Aorta (tissue), 5 donors: ENCODE measurements at regions not wholly inside any gene's neighbourhood (a gene's known extent, or its start where the extent isn't known, plus 50 kb on each side); places are given as distances from the start of the nearest gene placed in this dataset.

ENCODE experiments used
- ATAC-seq: fragments of 200-7000 bp; cut with Tn5 transposase; one replicate; pipeline ENCODE4 v1.9.1; 2022; ENCODE audit warnings: moderate library complexity; ENCODE audit not compliant: low FRiP score
- DNase-seq, 2 donors: peaks; one replicate each; pipeline ENCODE4 v3.0.0-alpha.2; 2020
- H3K27ac ChIP-seq, 2 donors: one replicate each; pipeline ENCODE4 v1.5.1; 2013; ENCODE audit warnings: low read length in 2 of 2, mild to moderate bottlenecking in 2 of 2, moderate library complexity in 2 of 2, control low read depth in 1 of 2, inconsistent platforms in 1 of 2, low read depth in 1 of 2
- H3K27me3 ChIP-seq, 2 donors: one replicate each; pipeline ENCODE4 v1.6.1; 2013; ENCODE audit warnings: control low read depth in 1 of 2, low read length in 1 of 2, mild to moderate bottlenecking in 1 of 2, moderate library complexity in 1 of 2; ENCODE audit not compliant: insufficient read depth in 2 of 2, control insufficient read depth in 1 of 2
- H3K36me3 ChIP-seq, 2 donors: one replicate each; pipeline ENCODE4 v1.6.1; 2013; ENCODE audit warnings: control low read depth in 1 of 2, low read length in 1 of 2, mild to moderate bottlenecking in 1 of 2; ENCODE audit not compliant: insufficient read depth in 2 of 2, control insufficient read depth in 1 of 2
- H3K4me1 ChIP-seq, 2 donors: one replicate each; pipeline ENCODE4 v1.6.1; 2013; ENCODE audit warnings: low read length in 2 of 2, control low read depth in 1 of 2, mild to moderate bottlenecking in 1 of 2, moderate library complexity in 1 of 2; ENCODE audit not compliant: insufficient read depth in 2 of 2, control insufficient read depth in 1 of 2
- H3K4me3 ChIP-seq, 2 donors: one replicate each; pipeline ENCODE4 v1.5.1; 2013; ENCODE audit warnings: low read length in 2 of 2, control low read depth in 1 of 2, mild to moderate bottlenecking in 1 of 2
- H3K9me3 ChIP-seq: one replicate; pipeline ENCODE4 v1.6.1; 2013; ENCODE audit warnings: mild to moderate bottlenecking, low read length; ENCODE audit not compliant: control insufficient read depth
- WGBS, 2 donors: extraction: QIAGEN DNeasy Blood & Tissue Kit; methylation state at CpG; one replicate each; pipeline ENCODE4 v1.1.7; 2013; 5-methylcytosine and 5-hydroxymethylcytosine counted together
- intact Hi-C, 2 donors: fragments of 100-400 bp; cut with DNase I; formaldehyde crosslinking; loops; one replicate each; pipeline versions ENCODE4 v1.14.2 to v1.15.0; 2022
- donor health status: healthy with polysubstance abuse.
- donor health status: Bipolar disorder and iron deficiency.
- donor health status: DM: no; HTN: no; CAD: no.
- donor health status: DM: no; HTN: no; CAD: no.
- donor health status: DM: yes; HTN: yes; CAD: no.

DNA sequence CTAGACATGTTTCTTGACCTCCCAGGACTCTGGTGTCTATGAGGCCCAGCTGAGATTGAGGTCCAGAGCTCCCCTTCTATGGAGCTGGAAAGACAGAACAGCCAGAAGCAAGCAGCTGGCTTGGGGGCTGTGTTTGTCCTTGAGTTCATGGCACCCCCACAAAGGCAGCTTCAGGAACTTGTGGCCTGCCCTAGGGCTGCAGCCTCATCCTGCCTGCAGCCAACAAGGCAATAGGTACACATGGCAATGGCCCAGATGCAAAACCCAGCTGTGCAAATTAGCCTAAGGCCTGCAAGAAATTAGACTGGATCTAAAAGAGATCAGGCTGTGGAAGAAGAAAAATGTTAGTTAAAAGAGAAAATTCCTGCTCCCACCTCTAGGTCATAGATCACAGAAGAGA is 131.7 kb upstream of the NALF2 start:
- ATAC-seq, result no peak
- Histone ChIP-seq H3K36me3 (no peaks in the 10 kb centered on the region), H3K27ac (no peak overlapping the region), H3K4me3 (no peak overlapping the region), H3K9me3 (no peaks in the 10 kb centered on the region), H3K4me1 (no peaks in the 10 kb centered on the region), H3K27me3 (no peaks in the 10 kb centered on the region)
- no peak for DNase-seq
- intact Hi-C loops, result loop anchor here in 1 of 2 donors (10.0 kb wide), 1 partner anchor 68 kb away; no protein-coding TSS in a partner anchor

GRCh38 chrX:69371159-69371558 is 133.0 kb upstream of the NALF2 start:
- 50 to 88% methylated on average over 1 of the region's 1 CpG for WGBS, 2 donors
- Histone ChIP-seq H3K4me1 (no peaks in the 10 kb centered on the region), H3K36me3 (no peaks in the 10 kb centered on the region), H3K27ac (no peak overlapping the region), H3K27me3 (no peaks in the 10 kb centered on the region), H3K9me3 (no peaks in the 10 kb centered on the region), H3K4me3 (no peak overlapping the region)
- intact Hi-C loops, result loop anchor here in 1 of 2 donors (10.0 kb wide), 1 partner anchor 66 kb away; no protein-coding TSS in a partner anchor
- ATAC-seq (no peak), DNase-seq (no peak)

DNA sequence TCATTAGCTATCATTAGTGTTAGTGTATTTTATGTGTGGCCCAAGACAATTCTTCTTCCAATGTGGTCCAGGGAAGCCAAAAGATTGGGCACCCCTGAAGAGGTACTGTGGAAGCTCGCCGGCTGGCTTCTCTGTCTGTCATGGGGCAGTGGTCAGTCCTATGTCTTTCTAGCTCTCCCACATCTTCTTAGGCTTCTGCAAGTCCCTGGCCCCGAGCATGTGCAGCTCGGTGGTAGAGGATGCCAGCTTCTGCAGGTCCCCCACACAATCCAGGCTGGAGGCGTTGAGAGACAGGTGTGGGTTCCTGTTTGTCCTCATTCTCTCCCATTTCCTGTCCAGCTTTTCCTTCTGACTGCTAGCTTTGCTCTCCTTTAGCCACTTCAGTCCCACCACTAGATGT is 134.1 kb upstream of the NALF2 start:
- no peaks in the 10 kb centered on the region for H3K4me1 ChIP-seq
- no peak for ATAC-seq
- intact Hi-C loops, result loop anchor here in 1 of 2 donors (10.0 kb wide), 1 partner anchor 65 kb away; no protein-coding TSS in a partner anchor
- no peaks in the 10 kb centered on the region for H3K36me3 ChIP-seq
- H3K27ac ChIP-seq, result no peak overlapping the region
- WGBS, 2 donors, result 92 to 96% methylated on average over 5 of the region's 5 CpGs
- no peak overlapping the region for H3K4me3 ChIP-seq
- H3K9me3 ChIP-seq, result no peaks in the 10 kb centered on the region
- DNase-seq, result no peak
- no peaks in the 10 kb centered on the region for H3K27me3 ChIP-seq

- no peak overlapping the region for H3K4me3 ChIP-seq
- peaks cover 0 to under 1% of the 10 kb centered on the region in 2 donors for H3K4me1 ChIP-seq
- H3K9me3 ChIP-seq, result no peaks in the 10 kb centered on the region
- no peak overlapping the region for H3K27ac ChIP-seq
- intact Hi-C loops, result no loop called here
- no peaks in the 10 kb centered on the region for H3K36me3 ChIP-seq
- 79 to 96% methylated on average over 2 of the region's 2 CpGs for WGBS, 2 donors
- ATAC-seq (no peak), DNase-seq (no peak)
- H3K27me3 ChIP-seq, result no peaks in the 10 kb centered on the region
Observed at GRCh38 chrX:69366183-69366582, 137.9 kb upstream of the NALF2 start.

DNA sequence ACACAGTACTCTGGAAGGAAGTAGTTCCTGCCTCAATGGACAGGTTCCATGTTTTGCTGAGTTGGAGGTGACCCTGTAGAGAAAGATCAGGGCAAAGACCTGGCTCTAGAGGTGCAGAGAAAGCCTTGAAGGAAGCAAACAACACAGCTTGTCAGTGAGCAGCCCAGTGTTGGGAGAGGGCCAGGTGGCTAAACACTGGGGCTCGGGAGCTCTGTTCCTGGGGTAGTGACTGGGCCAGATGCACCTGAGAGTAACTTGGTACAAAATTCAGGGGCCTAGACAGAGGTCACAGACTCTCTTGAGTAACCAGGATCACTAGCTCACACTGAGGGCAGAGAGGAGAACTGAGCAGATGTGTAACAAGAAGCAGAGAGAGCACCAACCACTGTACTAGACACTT is 138.4 kb upstream of the NALF2 start:
- no peaks in the 10 kb centered on the region for H3K36me3 ChIP-seq
- ATAC-seq (no peak), DNase-seq (no peak)
- H3K27ac ChIP-seq, result no peak overlapping the region
- H3K27me3 ChIP-seq, result no peaks in the 10 kb centered on the region
- no peak overlapping the region for H3K4me3 ChIP-seq
- intact Hi-C loops, result no loop called here
- H3K4me1 ChIP-seq, result peaks cover 0 to 2% of the 10 kb centered on the region in 2 donors
- 52 to 85% methylated on average over 1 of the region's 1 CpG for WGBS, 2 donors
- no peaks in the 10 kb centered on the region for H3K9me3 ChIP-seq

GRCh38 chrX:69365349-69365748 is 138.8 kb upstream of the NALF2 start:
- H3K27me3 ChIP-seq, result no peaks in the 10 kb centered on the region
- 60 to 85% methylated on average over 1 of the region's 1 CpG for WGBS, 2 donors
- H3K9me3 ChIP-seq, result no peaks in the 10 kb centered on the region
- H3K27ac ChIP-seq, result no peak overlapping the region
- H3K4me3 ChIP-seq, result no peak overlapping the region
- H3K36me3 ChIP-seq, result no peaks in the 10 kb centered on the region
- peaks cover 0 to 2% of the 10 kb centered on the region in 2 donors for H3K4me1 ChIP-seq
- intact Hi-C loops, result no loop called here
- DNase-seq (no peak), ATAC-seq (no peak)

- intact Hi-C loops, result no loop called here
- H3K9me3 ChIP-seq, result no peaks in the 10 kb centered on the region
- no peak overlapping the region for H3K4me3 ChIP-seq
- WGBS, 2 donors, result 14 to 15% methylated on average over 4 of the region's 4 CpGs
- no peaks in the 10 kb centered on the region for H3K36me3 ChIP-seq
- ATAC-seq (peak; percentile 48), DNase-seq (no peak)
- H3K27me3 ChIP-seq, result no peaks in the 10 kb centered on the region
- peak overlapping the region in 1 of 2 donors; percentile 12 for H3K27ac ChIP-seq
- peaks cover 0 to 2% of the 10 kb centered on the region in 2 donors for H3K4me1 ChIP-seq
Observed at GRCh38 chrX:69362856-69363255, 141.3 kb upstream of the NALF2 start.

GRCh38 chrX:69362354-69362753 is 141.8 kb upstream of the NALF2 start:
- H3K9me3 ChIP-seq, result no peaks in the 10 kb centered on the region
- H3K27me3 ChIP-seq, result no peaks in the 10 kb centered on the region
- H3K27ac ChIP-seq, result peak overlapping the region in 1 of 2 donors; percentile 12
- 67 to 71% methylated on average over 5 of the region's 5 CpGs for WGBS, 2 donors
- ATAC-seq (peak; percentile 19), DNase-seq (no peak)
- H3K4me3 ChIP-seq, result no peak overlapping the region
- H3K4me1 ChIP-seq, result peaks cover 0 to 2% of the 10 kb centered on the region in 2 donors
- intact Hi-C loops, result no loop called here
- no peaks in the 10 kb centered on the region for H3K36me3 ChIP-seq

DNA sequence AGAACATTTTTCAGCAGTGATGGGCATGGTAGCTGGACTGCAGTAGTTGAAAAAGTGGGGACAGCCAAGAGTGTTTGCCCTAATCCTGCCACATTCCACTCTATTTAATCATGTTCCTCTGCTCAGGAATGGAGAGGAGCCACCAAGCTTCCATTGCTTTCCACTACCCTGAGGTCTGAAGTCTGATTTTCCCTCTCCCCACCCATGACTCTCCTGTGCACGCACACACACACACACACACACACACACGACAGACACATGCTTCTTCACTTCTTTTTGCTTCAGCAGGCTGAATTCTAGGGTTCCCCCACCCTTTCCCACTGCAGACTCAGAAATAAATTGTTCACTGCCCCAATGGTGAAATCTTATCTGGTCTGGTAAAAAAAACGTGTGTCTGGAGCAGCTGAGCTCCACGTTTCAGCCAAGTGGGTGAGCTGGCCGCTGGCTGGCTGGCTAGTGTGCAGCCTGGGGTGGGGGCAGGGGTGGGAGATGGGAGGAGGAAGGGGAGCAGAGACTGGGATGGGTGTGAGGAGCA is 142.7 kb upstream of the NALF2 start:
- Histone ChIP-seq H3K27ac (peak overlapping the region in 1 of 2 donors; percentile 86), H3K36me3 (no peaks in the 10 kb centered on the region), H3K4me1 (peaks cover 0 to 2% of the 10 kb centered on the region in 2 donors), H3K27me3 (no peaks in the 10 kb centered on the region), H3K4me3 (no peak overlapping the region), H3K9me3 (no peaks in the 10 kb centered on the region)
- peak; percentile 8 for ATAC-seq
- 7 to 14% methylated on average over 5 of the region's 5 CpGs for WGBS, 2 donors
- DNase-seq, result no peak
- intact Hi-C loops, result no loop called here
